ENCODE measurements at regions not wholly inside any gene's neighbourhood (a gene's known extent, or its start where the extent isn't known, plus 50 kb on each side); places are given as distances from the start of the nearest gene placed in this dataset.
"Not testable (repeated sequence)": the region's sequence is repeated elsewhere in the genome, so short reads cannot be mapped to it uniquely, and the experiment has no call there.

GRCh38 chr4:63080934-63081333 lies 1328.3 kb downstream of the TECRL start:
- TF ChIP-seq, protein P1, sequence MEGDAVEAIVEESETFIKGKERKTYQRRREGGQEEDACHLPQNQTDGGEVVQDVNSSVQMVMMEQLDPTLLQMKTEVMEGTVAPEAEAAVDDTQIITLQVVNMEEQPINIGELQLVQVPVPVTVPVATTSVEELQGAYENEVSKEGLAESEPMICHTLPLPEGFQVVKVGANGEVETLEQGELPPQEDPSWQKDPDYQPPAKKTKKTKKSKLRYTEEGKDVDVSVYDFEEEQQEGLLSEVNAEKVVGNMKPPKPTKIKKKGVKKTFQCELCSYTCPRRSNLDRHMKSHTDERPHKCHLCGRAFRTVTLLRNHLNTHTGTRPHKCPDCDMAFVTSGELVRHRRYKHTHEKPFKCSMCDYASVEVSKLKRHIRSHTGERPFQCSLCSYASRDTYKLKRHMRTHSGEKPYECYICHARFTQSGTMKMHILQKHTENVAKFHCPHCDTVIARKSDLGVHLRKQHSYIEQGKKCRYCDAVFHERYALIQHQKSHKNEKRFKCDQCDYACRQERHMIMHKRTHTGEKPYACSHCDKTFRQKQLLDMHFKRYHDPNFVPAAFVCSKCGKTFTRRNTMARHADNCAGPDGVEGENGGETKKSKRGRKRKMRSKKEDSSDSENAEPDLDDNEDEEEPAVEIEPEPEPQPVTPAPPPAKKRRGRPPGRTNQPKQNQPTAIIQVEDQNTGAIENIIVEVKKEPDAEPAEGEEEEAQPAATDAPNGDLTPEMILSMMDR (IDR thresholded peaks at IDR 0.05), result no peak
- no peak for TF ChIP-seq POLR2AphosphoS5 (IDR thresholded peaks at IDR 0.05)
- TF ChIP-seq EP300 (IDR thresholded peaks at IDR 0.05), result no peak
- TF ChIP-seq POLR2A (IDR thresholded peaks at IDR 0.05), result no peak
- H3K36me3 ChIP-seq, result no peaks in the 10 kb centered on the region
- H3K27me3 ChIP-seq, result no peaks in the 10 kb centered on the region
- H3K9me3 ChIP-seq, result peaks cover 0 to 5% (median 0%) of the 10 kb centered on the region in 4 donors
- H3K4me3 ChIP-seq, result no peak overlapping the region
- no peak overlapping the region for H3K27ac ChIP-seq
- no peak for DNase-seq
- no peak for ATAC-seq (ENCODE audit: low FRiP score in 2 of 2)
- H3K4me1 ChIP-seq, result no peaks in the 10 kb centered on the region
- 52 to 65% methylated on average over 1 of the region's 1 CpG for WGBS, 2 donors

GRCh38 chr4:63063760-63064159 lies 1345.5 kb downstream of the TECRL start:
- ATAC-seq (ENCODE audit: low FRiP score in 2 of 2), result no peak
- TF ChIP-seq, protein P1 (IDR thresholded peaks at IDR 0.05), result no peak
- TF ChIP-seq POLR2A (IDR thresholded peaks at IDR 0.05), result no peak
- Histone ChIP-seq H3K27me3 (no peaks in the 10 kb centered on the region), H3K4me3 (no peak overlapping the region), H3K27ac (no peak overlapping the region), H3K9me3 (peaks cover 0 to 4% (median 0%) of the 10 kb centered on the region in 4 donors), H3K36me3 (no peaks in the 10 kb centered on the region), H3K4me1 (no peaks in the 10 kb centered on the region)
- no peak for DNase-seq
- 48 to 57% methylated on average over 4 of the region's 4 CpGs for WGBS, 2 donors

DNA sequence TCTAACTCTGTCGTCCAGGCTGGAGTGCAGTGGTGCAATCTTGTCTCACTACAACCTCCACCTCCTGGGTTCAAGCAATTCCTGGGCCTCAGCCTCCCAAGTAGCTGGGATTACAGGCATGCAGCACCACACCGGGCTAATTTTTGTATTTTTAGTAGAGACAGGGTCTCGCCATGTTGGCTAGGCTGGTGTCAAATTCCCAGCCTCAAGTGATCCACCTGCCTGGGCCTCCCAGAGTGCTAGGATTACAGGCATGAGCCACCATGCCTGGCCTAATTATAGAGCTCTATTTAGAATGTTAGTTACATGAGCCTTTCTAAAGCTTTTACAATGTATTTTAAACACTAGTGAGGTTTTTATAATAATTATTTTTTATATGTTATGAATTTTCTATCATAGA lies 1346.4 kb downstream of the TECRL start:
- H3K27me3 ChIP-seq; H3K36me3 ChIP-seq; H3K27ac ChIP-seq; H3K4me1 ChIP-seq; ATAC-seq (ENCODE audit: low FRiP score in 2 of 2); H3K4me3 ChIP-seq; DNase-seq; H3K9me3 ChIP-seq: not testable (repeated sequence)
- WGBS, 2 donors, result 84 to 91% methylated on average over 3 of the region's 3 CpGs

DNA sequence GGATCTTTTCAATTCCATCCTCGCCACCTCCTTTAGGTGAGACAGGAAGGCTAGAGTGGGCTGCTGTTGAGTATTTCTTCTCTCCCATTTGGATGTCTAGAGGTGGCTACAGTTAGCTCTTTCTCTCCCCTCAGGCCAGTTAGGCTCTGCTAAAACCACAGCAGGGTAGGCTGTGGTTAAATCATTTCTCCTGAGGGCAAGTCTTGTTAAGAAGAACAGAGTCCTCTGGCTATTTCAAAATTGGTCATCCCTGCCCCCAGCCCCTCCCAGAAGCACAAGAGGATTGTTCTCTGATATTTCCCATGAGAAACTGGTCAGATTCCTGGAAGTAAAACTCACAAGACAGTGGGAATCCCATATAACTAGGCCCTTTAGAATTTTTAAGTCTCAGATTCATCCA lies 1359.5 kb downstream of the TECRL start:
- no peaks in the 10 kb centered on the region for H3K4me1 ChIP-seq
- H3K4me3 ChIP-seq, result no peak overlapping the region
- WGBS, 2 donors, result 42 to 100% methylated on average over 1 of the region's 1 CpG
- DNase-seq, result no peak
- H3K27ac ChIP-seq, result no peak overlapping the region
- no peaks in the 10 kb centered on the region for H3K36me3 ChIP-seq
- peaks cover 0 to 4% (median 0%) of the 10 kb centered on the region in 4 donors for H3K9me3 ChIP-seq
- no peak for ATAC-seq (ENCODE audit: low FRiP score in 2 of 2)
- TF ChIP-seq EP300 (IDR thresholded peaks at IDR 0.05), result no peak
- TF ChIP-seq, protein P1 (IDR thresholded peaks at IDR 0.05), result no peak
- no peak for TF ChIP-seq POLR2A (IDR thresholded peaks at IDR 0.05)
- TF ChIP-seq POLR2AphosphoS5 (IDR thresholded peaks at IDR 0.05), result no peak
- no peaks in the 10 kb centered on the region for H3K27me3 ChIP-seq

DNA sequence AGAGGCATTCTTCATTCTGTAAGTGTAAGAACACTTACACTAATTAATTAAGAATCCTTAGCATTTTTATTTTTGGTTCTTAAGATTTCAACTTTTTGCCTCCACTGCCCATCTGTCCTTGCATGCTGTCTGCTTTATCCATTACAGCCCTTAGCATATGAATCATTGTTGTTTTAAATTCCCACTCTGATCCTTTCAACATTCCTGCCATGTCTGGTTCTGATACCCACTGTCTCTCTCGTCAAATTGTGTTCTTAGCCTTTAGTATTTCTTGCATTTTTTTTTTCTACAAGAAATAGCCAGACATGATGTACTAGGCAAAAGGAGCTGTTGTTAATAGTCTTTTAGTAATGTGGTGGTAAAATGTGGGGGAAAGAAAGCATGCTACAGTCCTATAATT lies 1360.0 kb downstream of the TECRL start:
- H3K36me3 ChIP-seq, result no peaks in the 10 kb centered on the region
- peaks cover 0 to 4% (median 0%) of the 10 kb centered on the region in 4 donors for H3K9me3 ChIP-seq
- no peaks in the 10 kb centered on the region for H3K27me3 ChIP-seq
- H3K27ac ChIP-seq, result no peak overlapping the region
- no peak for ATAC-seq (ENCODE audit: low FRiP score in 2 of 2)
- DNase-seq, result no peak
- 61 to 74% methylated on average over 1 of the region's 1 CpG for WGBS, 2 donors
- H3K4me1 ChIP-seq, result no peaks in the 10 kb centered on the region
- TF ChIP-seq, protein P1 (IDR thresholded peaks at IDR 0.05), result no peak
- TF ChIP-seq POLR2A (IDR thresholded peaks at IDR 0.05) (no peak), EP300 (IDR thresholded peaks at IDR 0.05) (no peak), POLR2AphosphoS5 (IDR thresholded peaks at IDR 0.05) (no peak)
- no peak overlapping the region for H3K4me3 ChIP-seq
